Natural killer cell treated with Interleukin-12 subunit alpha and Interleukin-12 subunit beta and Interleukin-15 and Interleukin-18, amount 100 ng/mL, for 72 hours (primary cell): ENCODE measurements at regions not wholly inside any gene's neighbourhood (a gene's known extent, or its start where the extent isn't known, plus 50 kb on each side); places are given as distances from the start of the nearest gene placed in this dataset.

Experiments used
- ATAC-seq, 2 donors: fragments of 150-1000 bp; cut with Tn5 transposase in 1 of 2; sonication (Bioruptor Pico), chemical (Tn5 transposase) in 1 of 2; 2 replicates each; pipeline ENCODE4 v1.10.0; 2021
- DNase-seq: peaks from one replicate; pipeline ENCODE4 v3.0.0; 2022; ENCODE audit warnings: low spot score
- H3K27ac Mint-ChIP-seq, 2 donors: 1 replicate in 1 of 2; 2 replicates in 1 of 2; pipeline ENCODE4 v1.8.0; 2022; ENCODE audit warnings: mixed read lengths in 2 of 2, mild to moderate bottlenecking in 1 of 2, moderate library complexity in 1 of 2
- H3K27me3 Mint-ChIP-seq, 2 donors: 1 replicate in 1 of 2; 2 replicates in 1 of 2; pipeline ENCODE4 v1.8.0; 2022; ENCODE audit warnings: mixed read lengths in 2 of 2
- H3K36me3 Mint-ChIP-seq: one replicate; pipeline ENCODE4 v1.8.0; 2022; ENCODE audit warnings: mixed read lengths
- H3K4me1 Mint-ChIP-seq, 2 donors: 1 replicate in 1 of 2; 2 replicates in 1 of 2; pipeline ENCODE4 v1.8.0; 2022; ENCODE audit warnings: low read depth in 2 of 2, mixed read lengths in 2 of 2, mild to moderate bottlenecking in 1 of 2
- H3K4me3 Mint-ChIP-seq: one replicate; pipeline ENCODE4 v1.8.0; 2022; ENCODE audit warnings: mixed read lengths
- H3K9me3 Mint-ChIP-seq: 2 replicates; pipeline ENCODE4 v1.8.0; 2022; ENCODE audit warnings: mixed read lengths

DNA sequence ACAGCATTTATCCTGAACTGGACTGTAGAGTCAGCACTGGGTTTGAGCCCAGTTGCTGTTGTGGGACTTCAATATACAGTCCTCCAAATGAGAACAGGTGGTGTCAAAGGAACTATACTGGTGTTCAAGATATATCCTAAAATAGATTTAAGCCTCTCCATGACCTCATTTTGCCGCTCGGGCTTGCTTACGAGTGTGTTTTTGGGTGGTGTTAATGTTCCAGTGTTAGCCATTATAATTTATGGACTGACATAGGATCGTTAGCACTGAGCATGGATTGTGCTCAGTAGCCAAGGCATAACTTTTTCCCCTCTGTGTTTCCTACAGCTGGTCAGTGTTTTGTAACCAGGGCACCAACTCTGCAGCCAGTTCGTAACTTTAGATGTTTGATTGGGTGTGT lies 306.6 kb downstream of the SPATA31D1 start:
- H3K4me3 Mint-ChIP-seq = no peak overlapping the region
- H3K4me1 Mint-ChIP-seq = no peaks in the 10 kb centered on the region
- peaks cover 9% of the 10 kb centered on the region for H3K9me3 Mint-ChIP-seq
- no peak overlapping the region for H3K27ac Mint-ChIP-seq
- DNase-seq = no peak
- ATAC-seq = no peak
- peaks cover 3% of the 10 kb centered on the region for H3K36me3 Mint-ChIP-seq
- H3K27me3 Mint-ChIP-seq = no peaks in the 10 kb centered on the region

DNA sequence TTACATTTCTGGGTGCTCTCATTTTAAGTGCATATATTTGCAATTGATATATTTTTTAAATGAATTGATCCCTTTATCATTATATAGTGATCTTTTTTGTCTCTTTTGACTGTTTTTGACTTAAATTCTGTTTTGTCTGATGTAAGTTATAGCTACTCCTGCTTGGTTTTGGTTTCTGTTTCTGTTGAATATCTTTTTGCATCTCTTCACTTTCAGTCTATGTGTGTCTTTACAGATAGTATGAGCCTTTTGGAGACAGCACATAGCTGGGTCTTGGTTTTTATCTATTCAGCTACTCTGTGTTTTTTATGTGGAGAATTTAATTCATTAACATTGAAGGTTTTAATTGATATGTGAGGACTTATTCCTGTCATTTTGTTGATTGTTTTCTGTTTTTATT lies 311.3 kb downstream of the SPATA31D1 start:
- Mint-ChIP-seq H3K36me3 (peaks cover 6% of the 10 kb centered on the region), H3K4me3 (no peak overlapping the region), H3K4me1 (no peaks in the 10 kb centered on the region), H3K27me3 (no peaks in the 10 kb centered on the region), H3K27ac (no peak overlapping the region), H3K9me3 (peaks cover 15% of the 10 kb centered on the region)
- DNase-seq (no peak), ATAC-seq (no peak)

DNA sequence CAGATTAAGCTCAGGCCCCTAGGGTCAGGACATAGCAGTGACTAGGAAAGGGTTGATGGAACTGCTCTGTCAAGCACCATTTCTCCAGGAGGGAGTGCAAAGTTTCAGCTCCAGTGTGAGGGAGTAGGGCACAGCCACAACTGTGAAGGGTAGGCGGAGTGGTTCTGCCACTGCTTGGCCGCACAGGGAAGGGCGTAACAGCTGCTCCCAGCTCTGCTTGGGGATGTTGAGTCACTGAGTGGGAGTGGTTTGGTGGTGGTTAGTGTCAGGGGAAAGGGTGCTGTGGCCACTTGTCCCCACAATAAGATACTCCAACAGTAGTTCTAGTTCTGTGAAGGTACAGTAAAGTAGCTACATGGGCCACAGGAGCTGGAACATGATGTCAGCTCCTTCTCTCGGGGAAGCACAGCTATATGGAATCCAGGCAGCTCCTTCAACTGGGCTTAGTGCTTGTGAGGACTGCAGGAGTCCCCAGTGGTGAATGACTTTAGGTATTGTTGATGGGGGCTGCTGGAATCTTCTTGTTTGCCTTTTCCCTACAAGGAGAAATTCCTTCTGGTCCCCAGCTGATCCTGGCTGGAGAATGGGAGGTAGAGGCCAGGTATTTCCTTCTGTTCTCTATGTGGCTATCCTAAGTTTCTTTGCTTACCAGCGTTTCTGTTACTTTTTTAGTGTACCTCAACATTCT lies 314.5 kb downstream of the SPATA31D1 start:
- ATAC-seq = no peak
- H3K27ac Mint-ChIP-seq = no peak overlapping the region
- H3K27me3 Mint-ChIP-seq = no peaks in the 10 kb centered on the region
- H3K4me3 Mint-ChIP-seq = no peak overlapping the region
- H3K36me3 Mint-ChIP-seq = peaks cover 6% of the 10 kb centered on the region
- H3K9me3 Mint-ChIP-seq = peaks cover 14% of the 10 kb centered on the region
- DNase-seq = no peak
- H3K4me1 Mint-ChIP-seq = no peaks in the 10 kb centered on the region

DNA sequence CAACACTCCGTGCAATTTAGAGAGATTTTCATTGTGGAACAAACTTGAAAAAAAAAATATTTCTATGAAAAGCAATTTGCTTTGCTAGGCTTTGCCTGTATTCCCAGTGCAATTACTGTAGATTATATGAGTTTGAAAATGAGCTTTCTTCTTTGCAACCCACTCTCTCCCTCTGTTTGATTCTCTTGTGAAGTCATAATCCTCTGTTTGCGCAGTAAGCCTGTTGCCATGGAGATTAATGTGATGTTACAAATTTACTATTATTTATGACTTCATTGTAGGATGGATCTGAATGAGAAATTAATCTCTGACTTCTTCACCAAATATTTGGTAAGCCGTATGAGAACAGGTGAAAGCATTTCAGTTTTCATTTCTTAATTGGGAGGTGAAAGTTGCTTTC lies 320.3 kb downstream of the SPATA31D1 start:
- Mint-ChIP-seq H3K4me3 (no peak overlapping the region), H3K27me3 (no peaks in the 10 kb centered on the region), H3K9me3 (peaks cover 7% of the 10 kb centered on the region), H3K27ac (no peak overlapping the region), H3K4me1 (no peaks in the 10 kb centered on the region), H3K36me3 (no peaks in the 10 kb centered on the region)
- ATAC-seq = no peak
- DNase-seq = no peak

DNA sequence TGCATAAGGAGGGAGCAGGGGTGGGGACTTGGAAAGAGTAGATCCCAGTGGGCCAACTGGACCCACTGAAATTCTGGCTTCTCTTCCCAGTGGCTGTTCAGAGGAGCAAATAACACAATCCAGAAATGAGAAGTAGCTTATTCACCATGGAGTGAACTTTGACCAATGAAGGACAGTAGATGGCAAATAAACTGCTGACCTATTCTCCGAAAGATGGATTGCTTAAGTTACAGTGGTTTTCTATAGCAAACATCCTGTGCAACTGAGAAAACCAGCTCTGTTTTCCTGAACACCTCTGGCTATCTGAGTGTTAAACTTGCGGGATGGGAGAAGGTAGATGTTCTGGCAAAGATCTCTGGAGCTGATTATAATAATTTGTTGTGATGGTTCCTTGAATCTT lies 325.1 kb downstream of the SPATA31D1 start:
- Mint-ChIP-seq H3K4me3 (no peak overlapping the region), H3K27ac (no peak overlapping the region), H3K36me3 (no peaks in the 10 kb centered on the region), H3K4me1 (no peaks in the 10 kb centered on the region), H3K27me3 (no peaks in the 10 kb centered on the region), H3K9me3 (peaks cover 12% of the 10 kb centered on the region)
- ATAC-seq (no peak), DNase-seq (no peak)

DNA sequence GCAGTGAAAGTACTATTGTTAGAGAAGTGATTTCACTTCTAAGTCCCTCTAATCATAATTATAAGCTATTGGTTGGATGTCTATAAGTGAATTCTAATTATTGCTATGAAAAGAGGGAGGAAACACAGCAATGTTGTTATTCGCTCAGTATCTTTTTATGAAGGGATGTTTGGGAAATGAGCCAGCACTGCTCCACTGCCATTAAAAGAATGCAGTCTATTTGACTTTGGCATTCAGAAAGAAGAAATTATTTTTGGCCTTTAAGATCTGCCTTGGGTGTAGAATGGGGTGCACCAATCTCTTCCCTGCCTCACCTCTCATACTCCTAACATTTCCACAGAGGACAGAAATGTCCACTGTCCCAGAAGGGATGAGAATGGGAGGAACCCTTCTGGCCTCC lies 332.0 kb downstream of the SPATA31D1 start:
- Mint-ChIP-seq H3K36me3 (peaks cover 7% of the 10 kb centered on the region), H3K27ac (no peak overlapping the region), H3K9me3 (peaks cover 22% of the 10 kb centered on the region), H3K27me3 (no peaks in the 10 kb centered on the region), H3K4me1 (no peaks in the 10 kb centered on the region), H3K4me3 (no peak overlapping the region)
- DNase-seq = no peak
- ATAC-seq = no peak

DNA sequence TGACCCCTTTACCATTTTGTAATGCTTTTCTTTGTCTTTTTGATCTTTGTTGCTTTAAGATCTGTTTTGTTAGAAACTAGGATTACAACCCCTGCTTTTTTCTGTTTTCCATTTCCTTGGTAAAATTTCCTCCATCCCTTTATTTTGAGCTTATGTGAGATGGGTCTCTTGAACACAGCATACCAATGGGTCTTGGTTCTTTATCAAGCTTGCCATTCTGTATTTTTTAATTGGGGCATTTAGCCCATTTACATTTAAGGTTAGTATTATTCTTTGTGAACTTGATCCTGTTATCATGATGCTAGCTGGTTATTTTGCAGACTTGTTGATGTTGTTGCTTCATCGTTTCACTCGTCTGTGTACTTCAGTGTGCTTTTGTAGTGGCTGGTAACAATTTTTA lies 337.3 kb downstream of the SPATA31D1 start:
- no peaks in the 10 kb centered on the region for H3K27me3 Mint-ChIP-seq
- ATAC-seq (no peak), DNase-seq (no peak)
- H3K9me3 Mint-ChIP-seq = peaks cover 19% of the 10 kb centered on the region
- peaks cover 14% of the 10 kb centered on the region for H3K36me3 Mint-ChIP-seq
- no peak overlapping the region for H3K27ac Mint-ChIP-seq
- no peak overlapping the region for H3K4me3 Mint-ChIP-seq
- H3K4me1 Mint-ChIP-seq = no peaks in the 10 kb centered on the region

DNA sequence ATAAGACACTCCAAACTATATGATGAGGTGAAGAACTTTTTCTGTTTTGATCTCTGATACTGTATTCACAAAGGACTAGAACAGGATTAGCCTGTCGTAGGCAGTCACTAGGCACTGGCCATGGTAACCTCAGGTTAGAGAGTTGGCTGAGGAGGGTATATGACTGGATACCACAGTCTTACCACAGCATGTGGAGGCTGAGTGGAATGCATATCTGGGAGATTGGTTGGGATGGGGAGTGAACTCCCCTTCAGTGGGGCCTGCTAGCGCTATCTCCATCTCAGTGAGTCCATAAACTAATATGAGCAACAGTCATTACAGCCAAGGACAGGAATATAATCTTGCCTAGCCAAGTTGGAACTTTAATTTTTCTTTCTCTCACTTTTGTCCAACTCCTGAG lies 339.1 kb downstream of the SPATA31D1 start:
- no peak for ATAC-seq
- H3K27ac Mint-ChIP-seq = no peak overlapping the region
- no peaks in the 10 kb centered on the region for H3K4me1 Mint-ChIP-seq
- H3K27me3 Mint-ChIP-seq = no peaks in the 10 kb centered on the region
- no peak for DNase-seq
- no peak overlapping the region for H3K4me3 Mint-ChIP-seq
- H3K36me3 Mint-ChIP-seq = peaks cover 14% of the 10 kb centered on the region
- H3K9me3 Mint-ChIP-seq = peaks cover 16% of the 10 kb centered on the region

DNA sequence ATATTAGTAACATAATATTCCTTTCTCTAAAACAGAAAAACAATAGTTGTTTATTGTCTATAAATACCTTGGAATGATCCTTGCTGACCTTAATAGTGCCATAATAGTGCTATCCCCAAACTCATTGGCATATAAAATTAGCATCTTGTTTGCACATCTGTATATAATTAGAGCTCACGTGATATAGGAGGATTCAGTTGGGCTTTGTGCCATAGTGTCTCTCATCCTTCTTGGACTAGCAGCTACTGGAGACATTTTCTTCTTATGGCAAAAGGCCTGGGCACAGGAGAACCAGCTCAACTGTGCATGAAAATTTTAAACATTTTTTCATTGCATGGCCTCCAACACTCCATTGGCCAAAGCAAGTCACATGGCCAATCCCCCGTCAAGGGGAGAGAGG lies 342.5 kb downstream of the SPATA31D1 start:
- no peak for ATAC-seq
- H3K27me3 Mint-ChIP-seq = no peaks in the 10 kb centered on the region
- H3K4me1 Mint-ChIP-seq = no peaks in the 10 kb centered on the region
- H3K9me3 Mint-ChIP-seq = peaks cover 10% of the 10 kb centered on the region
- DNase-seq = no peak
- no peak overlapping the region for H3K4me3 Mint-ChIP-seq
- no peak overlapping the region for H3K27ac Mint-ChIP-seq
- H3K36me3 Mint-ChIP-seq = peaks cover 7% of the 10 kb centered on the region

DNA sequence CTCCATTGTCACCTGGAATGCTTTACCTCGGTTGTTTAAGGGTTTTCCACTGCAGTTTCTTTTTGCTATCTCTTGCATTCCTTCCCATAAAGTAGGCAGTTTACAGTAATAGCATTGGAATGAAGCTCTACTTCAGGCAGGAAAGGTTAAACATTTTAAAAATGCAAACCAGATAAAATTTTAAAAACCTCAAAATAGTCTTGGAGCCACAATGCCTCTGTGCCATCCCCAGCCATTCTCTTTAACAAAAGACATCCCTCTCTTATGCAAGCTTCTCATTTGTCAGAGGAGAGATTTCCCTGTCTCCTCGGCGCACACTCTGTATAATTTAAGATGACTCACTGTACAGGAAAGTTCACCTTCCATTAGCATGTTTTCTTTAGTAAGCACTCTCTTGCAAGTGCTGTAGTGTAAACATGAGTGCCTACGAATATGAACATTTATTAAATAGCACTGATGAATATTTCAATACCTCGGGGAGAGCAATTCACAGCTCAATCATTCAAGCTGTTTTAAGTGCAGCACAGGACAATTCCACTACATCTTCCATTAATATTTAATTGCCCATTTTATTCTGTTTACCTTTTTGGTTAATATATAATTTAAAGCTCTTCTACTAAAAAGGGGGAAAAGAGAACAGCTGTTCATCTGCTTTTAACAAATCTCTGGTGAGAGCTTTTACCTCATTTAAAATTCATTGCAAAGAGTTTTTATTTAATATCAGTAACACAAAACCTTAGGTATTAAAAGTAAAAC lies 343.6 kb downstream of the SPATA31D1 start:
- H3K4me3 Mint-ChIP-seq = no peak overlapping the region
- no peak for DNase-seq

DNA sequence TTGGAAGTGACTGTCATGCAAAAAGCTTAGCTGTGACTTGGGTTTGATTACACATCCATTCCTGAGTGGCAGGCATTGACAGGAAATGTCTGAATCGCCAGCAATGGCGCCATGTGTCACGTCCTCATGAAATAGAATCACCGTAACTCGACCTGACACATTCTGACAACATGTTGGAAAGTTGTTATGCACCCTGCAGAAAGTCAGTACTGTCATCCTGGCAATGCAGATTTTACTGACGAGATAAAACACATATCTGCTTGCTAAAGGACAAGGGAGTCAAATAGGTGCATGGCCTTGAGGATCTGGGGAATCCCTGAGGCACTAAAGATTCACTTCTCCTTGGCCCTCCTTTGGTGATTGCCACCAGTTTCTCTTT lies 344.2 kb downstream of the SPATA31D1 start:
- H3K4me1 Mint-ChIP-seq = no peaks in the 10 kb centered on the region
- ATAC-seq = no peak
- H3K36me3 Mint-ChIP-seq = peaks cover 7% of the 10 kb centered on the region
- no peak overlapping the region for H3K27ac Mint-ChIP-seq
- H3K27me3 Mint-ChIP-seq = no peaks in the 10 kb centered on the region
- no peak for DNase-seq
- H3K4me3 Mint-ChIP-seq = no peak overlapping the region
- peaks cover 10% of the 10 kb centered on the region for H3K9me3 Mint-ChIP-seq

More for the DNA sequence above, 343.6 kb downstream of the SPATA31D1 start:
- Mint-ChIP-seq H3K27me3 (no peaks in the 10 kb centered on the region), H3K36me3 (peaks cover 7% of the 10 kb centered on the region), H3K4me1 (no peaks in the 10 kb centered on the region), H3K9me3 (peaks cover 10% of the 10 kb centered on the region), H3K27ac (no peak overlapping the region)
- ATAC-seq = no peak

DNA sequence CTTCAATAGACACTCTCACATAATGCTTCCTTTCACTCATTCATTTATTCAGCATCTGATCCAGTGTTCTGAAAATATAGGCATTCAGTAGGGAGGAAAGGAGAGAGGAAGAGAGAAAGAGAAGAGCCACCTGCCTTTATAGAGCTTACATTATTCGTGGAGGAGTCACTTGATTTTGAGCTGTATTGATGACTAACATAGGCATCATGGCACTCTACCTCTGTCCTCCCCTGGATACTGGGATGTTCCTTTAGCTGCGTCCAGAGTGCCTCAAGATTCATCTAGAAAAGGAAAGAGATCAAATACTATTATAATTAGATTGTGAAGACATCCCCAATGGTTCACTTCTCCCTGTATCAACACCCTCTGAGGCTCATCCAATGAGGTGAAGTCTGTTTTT lies 345.1 kb downstream of the SPATA31D1 start:
- Mint-ChIP-seq H3K27me3 (no peaks in the 10 kb centered on the region), H3K9me3 (peaks cover 10% of the 10 kb centered on the region), H3K4me1 (no peaks in the 10 kb centered on the region), H3K36me3 (peaks cover 7% of the 10 kb centered on the region), H3K27ac (no peak overlapping the region), H3K4me3 (no peak overlapping the region)
- DNase-seq = no peak
- ATAC-seq = no peak

DNA sequence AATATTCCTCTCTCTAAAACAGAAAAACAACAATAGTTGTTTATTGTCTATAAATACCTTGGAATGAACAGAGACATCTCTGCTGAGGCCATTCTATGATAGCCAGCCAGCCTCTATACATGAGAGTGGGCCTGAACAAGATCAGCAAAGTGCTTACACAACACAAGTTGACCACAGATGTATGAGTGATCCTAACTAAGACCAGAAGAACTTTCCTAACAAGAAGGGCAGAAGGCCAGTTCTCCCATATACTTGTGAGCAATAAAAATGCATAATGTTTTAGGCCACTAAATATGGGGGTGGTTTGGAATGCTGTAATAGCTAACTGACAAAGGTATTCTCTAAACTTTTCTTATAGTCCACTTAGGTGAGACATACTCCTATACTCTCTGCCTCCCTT lies 345.7 kb downstream of the SPATA31D1 start:
- Mint-ChIP-seq H3K27me3 (no peaks in the 10 kb centered on the region), H3K4me3 (no peak overlapping the region), H3K36me3 (peaks cover under 1% of the 10 kb centered on the region), H3K9me3 (peaks cover 8% of the 10 kb centered on the region), H3K27ac (no peak overlapping the region), H3K4me1 (no peaks in the 10 kb centered on the region)
- ATAC-seq = no peak
- no peak for DNase-seq

DNA sequence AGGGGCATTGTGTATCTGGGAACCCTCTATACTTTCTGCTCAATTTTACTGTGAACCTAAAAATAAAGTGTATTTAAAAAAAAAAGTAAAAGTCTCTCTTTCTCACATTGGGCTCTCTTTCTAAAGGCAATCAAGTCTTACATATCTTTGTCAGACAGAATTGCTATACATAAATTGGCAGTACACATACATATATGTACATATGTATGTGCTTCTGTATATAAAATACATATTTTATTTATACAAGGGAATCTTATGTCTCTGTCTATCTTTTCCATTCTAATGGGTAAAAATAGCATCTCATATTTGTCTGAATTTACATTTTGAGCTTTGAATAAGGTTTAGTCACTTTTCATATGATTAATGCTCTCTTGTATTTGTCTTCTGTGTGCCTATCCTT lies 348.8 kb downstream of the SPATA31D1 start:
- H3K27me3 Mint-ChIP-seq = no peaks in the 10 kb centered on the region
- no peak for DNase-seq
- peaks cover 4% of the 10 kb centered on the region for H3K36me3 Mint-ChIP-seq
- H3K9me3 Mint-ChIP-seq = peaks cover 7% of the 10 kb centered on the region
- no peaks in the 10 kb centered on the region for H3K4me1 Mint-ChIP-seq
- no peak overlapping the region for H3K4me3 Mint-ChIP-seq
- no peak overlapping the region for H3K27ac Mint-ChIP-seq
- no peak for ATAC-seq

DNA sequence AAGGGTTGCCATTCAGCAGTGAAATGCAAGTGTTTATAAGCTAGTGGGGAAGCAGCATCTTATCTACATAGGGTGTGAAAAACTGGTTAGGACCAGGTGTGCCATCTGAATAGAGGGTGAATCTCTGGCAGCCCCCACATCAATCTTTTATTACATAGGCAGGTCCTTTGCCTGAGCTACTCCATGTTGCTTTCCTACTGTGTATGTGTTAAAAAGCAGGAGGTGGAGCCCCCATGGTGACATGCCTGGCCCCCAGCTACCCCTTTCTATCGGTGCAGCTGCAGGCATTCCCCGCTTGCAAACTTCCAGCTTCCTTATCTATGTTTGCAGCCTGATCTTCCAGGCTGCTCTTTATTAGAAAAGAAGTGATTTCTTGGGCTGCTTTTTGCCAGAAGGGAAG lies 353.5 kb downstream of the SPATA31D1 start:
- ATAC-seq = no peak
- peaks cover 10% of the 10 kb centered on the region for H3K36me3 Mint-ChIP-seq

More for the DNA sequence above, 353.5 kb downstream of the SPATA31D1 start:
- Mint-ChIP-seq H3K27me3 (no peaks in the 10 kb centered on the region), H3K4me3 (no peak overlapping the region), H3K9me3 (peaks cover 6% of the 10 kb centered on the region), H3K4me1 (no peaks in the 10 kb centered on the region), H3K27ac (no peak overlapping the region)
- no peak for DNase-seq
